ENCODE measurements at regions not wholly inside any gene's neighbourhood (a gene's known extent, or its start where the extent isn't known, plus 50 kb on each side); places are given as distances from the start of the nearest gene placed in this dataset.

GRCh38 chr16:66020046-66020445 lies 346.4 kb upstream of the CDH5 start:
- ChIA-PET POLR2A (ENCODE audit: partially characterized antibody) (no interaction called here), CTCF (ENCODE audit: partially characterized antibody) (interaction anchor here (1.1 kb wide), 1 partner anchor 10 kb away, joined by 4 read pairs; no protein-coding TSS in a partner anchor)
- Histone ChIP-seq H3K79me2 (ENCODE audit: control insufficient read depth in 1 of 2, insufficient read depth in 2 of 2, low read length in 2 of 2) (no peaks in the 10 kb centered on the region), H3K79me1 (ENCODE audit: low read depth, low read length) (no peaks in the 10 kb centered on the region), H2BK5ac (ENCODE audit: low read depth, low read length) (no peak overlapping the region), H2BK15ac (ENCODE audit: low read length) (no peak overlapping the region), H3K27ac (ENCODE audit: low read depth, low read length) (no peak overlapping the region), H3K4ac (replicated peaks; ENCODE audit: insufficient read length, low read depth, low read length) (no peak overlapping the region), H2BK12ac (ENCODE audit: low read depth, low read length) (no peak overlapping the region), H3K23ac (ENCODE audit: insufficient read length) (no peak overlapping the region), H3K9ac (replicated peaks in 1 of 4; ENCODE audit: extremely low read depth in 1 of 4, low read depth in 3 of 4, low read length in 3 of 4) (no peak overlapping the region), H3K27me3 (replicated peaks in 1 of 4; ENCODE audit: control insufficient read depth in 3 of 4, extremely low read depth in 1 of 4, insufficient read depth in 3 of 4, low read length in 3 of 4) (no peaks in the 10 kb centered on the region), H3K36me3 (ENCODE audit: control insufficient read depth in 2 of 4, insufficient read depth in 4 of 4, low read length in 3 of 4) (no peaks in the 10 kb centered on the region), H3K9me3 (ENCODE audit: insufficient read depth in 2 of 2, low read depth in 1 of 2, low read length in 1 of 2) (peaks cover 12 to 13% of the 10 kb centered on the region in 2 experiments), H4K20me1 (replicated peaks in 1 of 2; ENCODE audit: control insufficient read depth in 1 of 2, insufficient read depth in 2 of 2, low read length in 2 of 2) (peaks cover 0 to 1% of the 10 kb centered on the region in 2 experiments), H2BK120ac (replicated peaks; ENCODE audit: low read depth, low read length) (no peak overlapping the region), H3K4me2 (ENCODE audit: insufficient read depth in 1 of 2, low read depth in 2 of 2, low read length in 2 of 2) (no peak overlapping the region), H3K14ac (ENCODE audit: insufficient read length) (no peak overlapping the region), H4K91ac (replicated peaks; ENCODE audit: insufficient read length, low read length) (no peak overlapping the region), H3K18ac (ENCODE audit: extremely low read depth, low read length) (no peak overlapping the region), H3K4me1 (replicated peaks in 1 of 4; ENCODE audit: control insufficient read depth in 3 of 4, insufficient read depth in 4 of 4, low read length in 3 of 4) (no peaks in the 10 kb centered on the region), H2BK20ac (ENCODE audit: low read length) (no peak overlapping the region), H3K4me3 (ENCODE audit: extremely low read depth in 1 of 4, insufficient read depth in 2 of 4, low read depth in 3 of 4, low read length in 4 of 4) (no peak overlapping the region), H3K56ac (replicated peaks; ENCODE audit: insufficient read length, low read depth, low read length) (no peak overlapping the region), H3K23me2 (ENCODE audit: low read depth, low read length) (peaks cover 5% of the 10 kb centered on the region; the same call in 1 of the 2 replicates), H4K8ac (ENCODE audit: extremely low read depth, insufficient read depth, low read length) (no peak overlapping the region), H4K5ac (ENCODE audit: insufficient read length, low read depth, low read length) (no peak overlapping the region), H2AK5ac (ENCODE audit: low read depth, low read length) (no peak overlapping the region), H2AFZ (ENCODE audit: low read length) (no peak overlapping the region)
- FAIRE-seq (no peak), DNase-seq (ENCODE audit: low read depth in 1 of 2, low spot score in 2 of 2) (no peak)
- 85% methylated on average over 2 of the region's 2 CpGs; no CpG with 5 or more reads in 1 of the 2 experiments for WGBS, 2 experiments (ENCODE audit: extremely low coverage in 1 of 2, insufficient coverage in 1 of 2, insufficient read length in 1 of 2, insufficient replicate concordance in 2 of 2, low coverage in 1 of 2, low lambda C conversion rate in 2 of 2, missing lambda C conversion rate in 1 of 2)
- TF ChIP-seq RAD21 (IDR thresholded peaks at IDR 0.05 in 1 of 2, conservative IDR thresholded peaks at IDR 0.05 in 1 of 2; ENCODE audit: low read depth in 2 of 2, low read length in 2 of 2) (no peak), RBBP5 (IDR thresholded peaks at IDR 0.05; ENCODE audit: borderline replicate concordance, low read depth, low read length) (no peak), JUN (IDR thresholded peaks at IDR 0.05; ENCODE audit: low read depth, low read length) (no peak), SIRT6 (IDR thresholded peaks at IDR 0.05; ENCODE audit: low read length) (no peak), USF2 (IDR thresholded peaks at IDR 0.05; ENCODE audit: low read length) (no peak), KDM5A (IDR thresholded peaks at IDR 0.05; ENCODE audit: low read length) (no peak), POU5F1 (IDR thresholded peaks at IDR 0.05; ENCODE audit: low read depth, low read length) (no peak), PHF8 (conservative IDR thresholded peaks at IDR 0.05; ENCODE audit: low read depth, low read length) (no peak), NRF1 (IDR thresholded peaks at IDR 0.05; ENCODE audit: low read depth, low read length) (no peak), POLR2AphosphoS5 (IDR thresholded peaks at IDR 0.05; ENCODE audit: low read depth, low read length) (no peak), MAFK (IDR thresholded peaks at IDR 0.05; ENCODE audit: low read depth, low read length) (no peak), SP2 (IDR thresholded peaks at IDR 0.05; ENCODE audit: low read length) (no peak), GABPA (IDR thresholded peaks at IDR 0.05; ENCODE audit: borderline replicate concordance, insufficient read depth, low read length) (no peak), POLR2A (IDR thresholded peaks at IDR 0.05; ENCODE audit: control extremely low read depth in 1 of 2, low read depth in 2 of 2, low read length in 2 of 2) (no peak), SP4 (IDR thresholded peaks at IDR 0.05; ENCODE audit: low read length) (no peak)

All from H1 (cell line).